ENCODE measurements at regions not wholly inside any gene's neighbourhood (a gene's known extent, or its start where the extent isn't known, plus 50 kb on each side); places are given as distances from the start of the nearest gene placed in this dataset.

GRCh38 chrX:2609431-2610238 lies 81.5 kb upstream of the CD99 start:
- H3K4me1 ChIP-seq (ENCODE audit: insufficient read depth) = peaks cover 19% of the 10 kb centered on the region; the same call in 1 of the 2 replicates
- H4K20me1 ChIP-seq (replicated peaks; ENCODE audit: insufficient read depth) = 0 out of 2 replicates have a peak, but pooled peaks cover 3% of the 10 kb centered on the region
- H3K9me2 ChIP-seq (ENCODE audit: insufficient read depth) = 0 out of 2 replicates have a peak, but pooled peaks cover 4% of the 10 kb centered on the region
- Mint-ChIP-seq H3K36me3 (ENCODE audit: low read depth) (peaks cover 31% of the 10 kb centered on the region), H3K9me3 (peaks cover 4% of the 10 kb centered on the region; the same call in 1 of the 3 replicates), H3K27me3 (ENCODE audit: insufficient read depth, low read depth, poor library complexity) (peaks cover 7% of the 10 kb centered on the region), H3K27ac (peak overlapping the region; percentile 43; the same call in 1 of the 2 replicates), H3K4me1 (peaks cover 18% of the 10 kb centered on the region; the same call in 2 of the 3 replicates), H3K4me3 (peak overlapping the region; percentile 90)
- peak; percentile 11 for ATAC-seq
- peak; percentile 58 for DNase-seq (ENCODE audit: low spot score)
- H3K4me3 ChIP-seq = peak overlapping the region; percentile 76
- no peak for TF ChIP-seq EZH2phosphoT487 (IDR thresholded peaks at IDR 0.05; ENCODE audit: unreplicated experiment)
- TF ChIP-seq JUNB (IDR thresholded peaks at IDR 0.05; ENCODE audit: unreplicated experiment) = no peak
- TF ChIP-seq ZNF331 (CRISPR knock-in tag; IDR thresholded peaks at IDR 0.05; ENCODE audit: low read depth) = no peak
- TF ChIP-seq STAT1 (IDR thresholded peaks at IDR 0.05; ENCODE audit: unreplicated experiment) = no peak
- TF ChIP-seq ZNF114 (CRISPR knock-in tag; IDR thresholded peaks at IDR 0.05) = no peak
- H3K4me2 ChIP-seq = peak overlapping the region; percentile 90
- 0 out of 2 replicates have a peak, but pooled peaks cover 6% of the 10 kb centered on the region for H3K36me3 ChIP-seq (ENCODE audit: insufficient read depth)
- peaks cover 5% of the 10 kb centered on the region; the same call in 1 of the 2 replicates for H3K27me3 ChIP-seq (ENCODE audit: insufficient read depth)
- peaks cover 19% of the 10 kb centered on the region; the same call in 1 of the 2 replicates for H3F3A ChIP-seq (replicated peaks; ENCODE audit: low read depth)
- peak overlapping the region; percentile 33 for H2AFZ ChIP-seq
- peak overlapping the region; percentile 88 for H3K27ac ChIP-seq (ENCODE audit: low read depth)
- peaks cover 25% of the 10 kb centered on the region for H3K79me2 ChIP-seq (replicated peaks; ENCODE audit: insufficient read depth)

DNA sequence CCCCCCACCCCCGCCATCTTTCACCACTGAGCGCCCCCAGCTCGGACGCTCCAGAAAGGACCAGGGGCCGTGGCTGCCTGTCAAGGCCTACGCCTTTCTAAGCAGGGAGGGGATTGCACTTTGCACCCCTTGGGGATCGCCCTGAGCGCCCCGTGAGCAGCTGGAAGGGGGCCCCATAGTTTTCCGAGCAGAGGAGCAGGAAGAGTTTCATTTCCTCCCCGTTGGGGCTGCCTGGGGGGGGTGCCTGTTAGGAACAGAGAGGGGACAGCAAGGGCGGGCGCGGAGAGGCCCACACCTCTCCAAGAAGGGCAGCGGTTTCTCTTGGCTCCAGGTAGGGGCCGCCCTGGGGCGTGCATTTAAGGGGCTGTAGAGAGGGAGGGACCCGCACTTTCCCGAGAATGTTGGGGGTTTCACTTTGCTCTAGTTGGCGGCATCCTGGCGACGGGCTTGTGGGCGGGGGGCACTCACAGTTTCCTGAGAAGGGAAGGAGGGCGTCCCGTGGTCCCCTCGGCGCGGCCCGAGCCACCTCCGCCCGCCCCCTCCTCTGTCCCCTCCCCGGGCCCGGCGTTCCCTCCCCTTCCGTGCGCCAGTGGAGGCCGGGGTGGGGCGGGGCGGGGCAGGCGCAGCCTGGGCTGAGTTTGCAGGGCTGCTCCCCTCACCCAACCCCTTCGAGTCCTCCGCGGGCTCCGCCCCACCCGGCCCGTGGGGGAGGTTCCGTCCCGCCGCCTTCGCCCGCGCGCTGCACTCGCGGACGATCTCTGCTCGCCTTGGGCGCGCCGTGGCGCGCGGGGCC lies 82.3 kb upstream of the CD99 start:
- H3K36me3 Mint-ChIP-seq (ENCODE audit: low read depth) = peaks cover 25% of the 10 kb centered on the region
- H3K79me2 ChIP-seq (replicated peaks; ENCODE audit: insufficient read depth) = peaks cover 25% of the 10 kb centered on the region
- no peaks in the 10 kb centered on the region; the same call in 1 of the 2 replicates for H4K20me1 ChIP-seq (replicated peaks; ENCODE audit: insufficient read depth)
- H3K27me3 Mint-ChIP-seq (ENCODE audit: insufficient read depth, low read depth, poor library complexity) = peaks cover 8% of the 10 kb centered on the region
- H3K9me3 Mint-ChIP-seq = peaks cover 4% of the 10 kb centered on the region; the same call in 1 of the 3 replicates
- 0 out of 2 replicates have a peak, but pooled peaks cover 6% of the 10 kb centered on the region for H3K36me3 ChIP-seq (ENCODE audit: insufficient read depth)
- DNase-seq (ENCODE audit: low spot score) (peak; percentile 90), ATAC-seq (peak; percentile 91)
- H3K4me3 Mint-ChIP-seq = peak overlapping the region; percentile 90
- H3K27ac ChIP-seq (ENCODE audit: low read depth) = peak overlapping the region; percentile 92; the same call in 1 of the 2 replicates
- peak overlapping the region; percentile 90 for H3K4me2 ChIP-seq
- peak overlapping the region; percentile 87 for H3K27ac Mint-ChIP-seq
- peaks cover 5% of the 10 kb centered on the region; the same call in 1 of the 2 replicates for H3K27me3 ChIP-seq (ENCODE audit: insufficient read depth)
- 0 out of 2 replicates have a peak, but pooled peaks cover 4% of the 10 kb centered on the region for H3K9me2 ChIP-seq (ENCODE audit: insufficient read depth)
- TF ChIP-seq, protein P1, sequence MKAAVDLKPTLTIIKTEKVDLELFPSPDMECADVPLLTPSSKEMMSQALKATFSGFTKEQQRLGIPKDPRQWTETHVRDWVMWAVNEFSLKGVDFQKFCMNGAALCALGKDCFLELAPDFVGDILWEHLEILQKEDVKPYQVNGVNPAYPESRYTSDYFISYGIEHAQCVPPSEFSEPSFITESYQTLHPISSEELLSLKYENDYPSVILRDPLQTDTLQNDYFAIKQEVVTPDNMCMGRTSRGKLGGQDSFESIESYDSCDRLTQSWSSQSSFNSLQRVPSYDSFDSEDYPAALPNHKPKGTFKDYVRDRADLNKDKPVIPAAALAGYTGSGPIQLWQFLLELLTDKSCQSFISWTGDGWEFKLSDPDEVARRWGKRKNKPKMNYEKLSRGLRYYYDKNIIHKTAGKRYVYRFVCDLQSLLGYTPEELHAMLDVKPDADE (IDR thresholded peaks at IDR 0.05) = 0 out of 2 replicates have a peak, but pooled peaks have one; percentile 14
- peak; percentile 52 for TF ChIP-seq POLR2AphosphoS5 (IDR thresholded peaks at IDR 0.05; ENCODE audit: low read depth)
- TF ChIP-seq EZH2phosphoT487 (IDR thresholded peaks at IDR 0.05; ENCODE audit: unreplicated experiment) = no peak
- no peak for TF ChIP-seq JUNB (IDR thresholded peaks at IDR 0.05; ENCODE audit: unreplicated experiment)
- TF ChIP-seq NANOG (IDR thresholded peaks at IDR 0.05; ENCODE audit: borderline replicate concordance) = no peak
- no peak for TF ChIP-seq REST (IDR thresholded peaks at IDR 0.05; ENCODE audit: unreplicated experiment)
- H3K4me1 Mint-ChIP-seq = peaks cover 15% of the 10 kb centered on the region; the same call in 2 of the 3 replicates
- H2AFZ ChIP-seq = peak overlapping the region; percentile 95
- peak overlapping the region; percentile 76 for H3K4me3 ChIP-seq
- H3K4me1 ChIP-seq (ENCODE audit: insufficient read depth) = peaks cover 22% of the 10 kb centered on the region; the same call in 1 of the 2 replicates
- H3F3A ChIP-seq (replicated peaks; ENCODE audit: low read depth) = peaks cover 23% of the 10 kb centered on the region; the same call in 1 of the 2 replicates
